Smooth muscle cell (in vitro differentiated cells): ENCODE measurements at regions not wholly inside any gene's neighbourhood (a gene's known extent, or its start where the extent isn't known, plus 50 kb on each side); places are given as distances from the start of the nearest gene placed in this dataset.

Experiments
- DNase-seq: peaks from one replicate; lab custom pipeline; 2025; ENCODE audit not compliant: unreplicated experiment; lab: John Stamatoyannopoulos, UW
- H2AFZ ChIP-seq: fragments of 200-600 bp; sonication (generic); 2 replicates; pipeline ENCODE4 v1.6.0; 2016; ENCODE audit warnings: antibody characterized with exemption, low read depth, mild to moderate bottlenecking
- H3F3A ChIP-seq: fragments of 200-600 bp; sonication (generic); 2 replicates; pipeline ENCODE4 v1.6.0; 2017; ENCODE audit warnings: antibody characterized with exemption, low read depth
- H3K27ac ChIP-seq: fragments of 200-600 bp; sonication (generic); 2 replicates; pipeline ENCODE4 v1.5.1; 2016; ENCODE audit warnings: low read depth, mild to moderate bottlenecking
- H3K27me3 ChIP-seq: fragments of 200-600 bp; sonication (generic); 2 replicates; pipeline ENCODE4 v1.6.1; 2016; ENCODE audit warnings: low read depth, mild to moderate bottlenecking
- H3K36me3 ChIP-seq: fragments of 200-600 bp; sonication (generic); 2 replicates; pipeline ENCODE4 v1.5.1; 2016; ENCODE audit warnings: low read depth
- H3K4me1 ChIP-seq: fragments of 200-600 bp; sonication (generic); 2 replicates; pipeline ENCODE4 v1.5.1; 2016; ENCODE audit warnings: low read depth
- H3K4me2 ChIP-seq: fragments of 200-600 bp; sonication (generic); 2 replicates; pipeline ENCODE4 v1.6.0; 2016; ENCODE audit warnings: mild to moderate bottlenecking
- H3K4me3 ChIP-seq: fragments of 200-600 bp; sonication (generic); 2 replicates; pipeline ENCODE4 v1.5.1; 2016; ENCODE audit warnings: mild to moderate bottlenecking
- H3K79me2 ChIP-seq: fragments of 200-600 bp; sonication (generic); 2 replicates; pipeline ENCODE4 v1.6.0; 2016; ENCODE audit warnings: low read depth, mild to moderate bottlenecking
- H3K9ac ChIP-seq: fragments of 200-600 bp; sonication (generic); 2 replicates; pipeline ENCODE4 v1.6.0; 2016; ENCODE audit warnings: low read depth
- H3K9me3 ChIP-seq: fragments of 200-600 bp; sonication (generic); replicated peaks from 2 replicates; pipeline ENCODE4 v1.5.1; 2016; ENCODE audit warnings: low read depth
- H4K20me1 ChIP-seq: fragments of 200-600 bp; sonication (generic); 2 replicates; pipeline ENCODE4 v1.6.0; 2016; ENCODE audit warnings: low read depth
- WGBS: methylation state at CpG from one replicate; pipeline ENCODE4 v1.1.7; 2016; ENCODE audit warnings: low lambda C conversion rate; 5-methylcytosine and 5-hydroxymethylcytosine counted together
- TF ChIP-seq, protein P1 (sequence below): fragments of 200-600 bp; sonication (generic); IDR thresholded peaks from 2 replicates; pipeline ENCODE4 v1.5.1; 2017; ENCODE audit warnings: borderline replicate concordance, mild to moderate bottlenecking, antibody characterized with exemption; ENCODE audit not compliant: insufficient read depth, poor library complexity, severe bottlenecking

DNA sequence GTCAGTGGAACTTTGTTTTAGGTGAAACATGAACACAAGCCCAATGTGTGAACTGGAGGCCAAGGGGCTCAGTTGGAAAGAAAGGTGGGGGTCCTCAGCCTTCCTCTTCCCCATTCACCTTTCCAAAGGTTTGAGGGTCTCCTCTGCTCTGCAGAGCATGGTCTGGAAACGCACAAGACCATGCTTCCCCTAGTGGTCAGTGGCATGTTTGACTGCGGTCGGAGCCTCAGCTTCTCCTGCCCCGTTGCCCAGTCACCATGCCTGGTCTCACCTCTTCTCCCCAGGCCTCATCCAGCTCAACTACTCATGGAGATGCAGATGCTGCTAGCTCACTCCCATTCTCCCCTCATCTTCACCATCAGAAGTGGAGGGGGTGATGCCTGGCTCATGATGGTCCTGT is 340.3 kb downstream of the GADD45G start:
- Histone ChIP-seq H3K27me3 (no peaks in the 10 kb centered on the region), H3K79me2 (no peaks in the 10 kb centered on the region), H4K20me1 (no peaks in the 10 kb centered on the region), H2AFZ (no peak overlapping the region), H3K4me3 (no peak overlapping the region), H3K4me2 (no peak overlapping the region), H3K27ac (no peak overlapping the region), H3F3A (no peaks in the 10 kb centered on the region), H3K9me3 (no peaks in the 10 kb centered on the region), H3K4me1 (no peaks in the 10 kb centered on the region), H3K36me3 (no peaks in the 10 kb centered on the region), H3K9ac (no peak overlapping the region)
- WGBS, result 75% methylated on average over 4 of the region's 4 CpGs
- TF ChIP-seq, protein P1, sequence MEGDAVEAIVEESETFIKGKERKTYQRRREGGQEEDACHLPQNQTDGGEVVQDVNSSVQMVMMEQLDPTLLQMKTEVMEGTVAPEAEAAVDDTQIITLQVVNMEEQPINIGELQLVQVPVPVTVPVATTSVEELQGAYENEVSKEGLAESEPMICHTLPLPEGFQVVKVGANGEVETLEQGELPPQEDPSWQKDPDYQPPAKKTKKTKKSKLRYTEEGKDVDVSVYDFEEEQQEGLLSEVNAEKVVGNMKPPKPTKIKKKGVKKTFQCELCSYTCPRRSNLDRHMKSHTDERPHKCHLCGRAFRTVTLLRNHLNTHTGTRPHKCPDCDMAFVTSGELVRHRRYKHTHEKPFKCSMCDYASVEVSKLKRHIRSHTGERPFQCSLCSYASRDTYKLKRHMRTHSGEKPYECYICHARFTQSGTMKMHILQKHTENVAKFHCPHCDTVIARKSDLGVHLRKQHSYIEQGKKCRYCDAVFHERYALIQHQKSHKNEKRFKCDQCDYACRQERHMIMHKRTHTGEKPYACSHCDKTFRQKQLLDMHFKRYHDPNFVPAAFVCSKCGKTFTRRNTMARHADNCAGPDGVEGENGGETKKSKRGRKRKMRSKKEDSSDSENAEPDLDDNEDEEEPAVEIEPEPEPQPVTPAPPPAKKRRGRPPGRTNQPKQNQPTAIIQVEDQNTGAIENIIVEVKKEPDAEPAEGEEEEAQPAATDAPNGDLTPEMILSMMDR, result no peak
- DNase-seq, result no peak

DNA sequence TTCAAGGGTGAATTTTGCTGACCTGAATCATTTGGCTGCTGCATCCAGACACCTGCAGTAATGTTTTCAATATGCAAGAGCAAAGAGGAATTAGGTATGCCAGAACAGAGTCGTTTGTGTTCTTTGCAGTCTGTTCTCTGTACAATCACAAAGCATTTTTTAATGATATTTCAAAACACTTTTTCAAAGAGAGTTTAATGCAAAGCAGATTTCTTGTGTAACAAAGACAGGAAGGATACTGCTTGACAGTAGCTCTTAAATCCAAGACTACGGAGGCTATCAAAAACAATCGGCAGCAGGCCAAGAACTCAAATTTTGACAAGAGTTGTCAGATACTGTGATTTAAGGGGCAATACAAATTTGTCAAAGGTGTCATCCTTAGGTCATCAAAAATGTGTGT is 341.9 kb downstream of the GADD45G start:
- DNase-seq, result no peak
- WGBS, result 64% methylated on average over 3 of the region's 3 CpGs
- no peaks in the 10 kb centered on the region for H3K79me2 ChIP-seq

DNA sequence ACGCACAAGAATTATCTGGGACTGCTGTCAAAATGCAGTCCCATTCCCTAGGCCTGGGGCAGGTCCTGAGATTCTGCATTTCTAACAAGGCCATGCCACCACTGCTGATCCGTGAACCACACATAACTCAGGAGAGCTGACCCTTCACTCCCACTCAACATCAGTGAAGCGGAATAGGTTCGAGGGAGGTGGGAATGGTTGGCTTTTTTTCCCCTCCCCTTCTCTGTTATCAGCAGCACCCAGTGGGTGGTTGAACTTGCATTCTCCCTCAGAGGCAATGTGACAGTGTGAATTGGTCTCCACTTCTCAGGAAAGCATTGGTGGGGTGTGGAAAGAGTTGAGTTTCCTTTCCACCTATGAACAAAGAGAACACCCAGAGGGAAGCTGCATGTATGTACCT is 344.3 kb downstream of the GADD45G start:
- no peaks in the 10 kb centered on the region for H3K9me3 ChIP-seq
- WGBS, result 88% methylated on average over 4 of the region's 4 CpGs
- no peaks in the 10 kb centered on the region for H3K27me3 ChIP-seq
- no peaks in the 10 kb centered on the region for H4K20me1 ChIP-seq
- H3F3A ChIP-seq, result no peaks in the 10 kb centered on the region
- H3K4me1 ChIP-seq, result no peaks in the 10 kb centered on the region
- no peak overlapping the region for H3K9ac ChIP-seq
- no peak overlapping the region for H3K27ac ChIP-seq
- no peak overlapping the region for H2AFZ ChIP-seq
- no peak for DNase-seq
- no peaks in the 10 kb centered on the region for H3K36me3 ChIP-seq
- H3K4me2 ChIP-seq, result no peak overlapping the region
- no peak overlapping the region for H3K4me3 ChIP-seq
- H3K79me2 ChIP-seq, result no peaks in the 10 kb centered on the region
- TF ChIP-seq, protein P1, result no peak

More for the DNA sequence above, 341.9 kb downstream of the GADD45G start:
- H3K27me3 ChIP-seq, result no peaks in the 10 kb centered on the region
- H3K36me3 ChIP-seq, result no peaks in the 10 kb centered on the region
- H3K4me1 ChIP-seq, result no peaks in the 10 kb centered on the region
- TF ChIP-seq, protein P1, result no peak
- H3F3A ChIP-seq, result no peaks in the 10 kb centered on the region
- H2AFZ ChIP-seq, result no peak overlapping the region
- no peak overlapping the region for H3K9ac ChIP-seq
- H4K20me1 ChIP-seq, result no peaks in the 10 kb centered on the region
- H3K27ac ChIP-seq, result no peak overlapping the region
- H3K4me2 ChIP-seq, result no peak overlapping the region
- no peak overlapping the region for H3K4me3 ChIP-seq
- no peaks in the 10 kb centered on the region for H3K9me3 ChIP-seq

DNA sequence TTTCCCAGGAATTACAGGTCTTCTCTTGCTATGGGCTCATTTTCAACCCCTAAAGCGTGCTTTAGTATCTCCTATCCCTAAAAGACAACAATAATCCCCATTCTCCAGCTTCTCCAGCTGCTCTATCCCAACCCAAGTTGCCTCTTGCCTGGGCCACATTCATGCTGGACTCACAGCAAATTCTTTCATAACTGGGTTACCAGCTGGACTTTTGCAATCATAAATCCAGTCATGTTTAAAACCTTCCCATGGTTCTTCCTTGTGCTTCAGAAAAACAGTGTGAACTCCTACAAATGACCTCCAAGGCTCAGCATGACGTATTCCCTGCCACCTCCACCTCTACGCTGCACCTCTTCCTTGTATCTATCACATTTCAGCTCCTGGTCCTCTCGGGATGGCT is 346.9 kb downstream of the GADD45G start:
- H3K79me2 ChIP-seq, result no peaks in the 10 kb centered on the region
- TF ChIP-seq, protein P1, result no peak
- H3K4me3 ChIP-seq, result no peak overlapping the region
- H3K4me1 ChIP-seq, result no peaks in the 10 kb centered on the region
- no peak overlapping the region for H3K4me2 ChIP-seq
- H3K9me3 ChIP-seq, result no peaks in the 10 kb centered on the region
- no peaks in the 10 kb centered on the region for H4K20me1 ChIP-seq
- H3K36me3 ChIP-seq, result no peaks in the 10 kb centered on the region
- no peaks in the 10 kb centered on the region for H3K27me3 ChIP-seq
- no peak overlapping the region for H3K9ac ChIP-seq
- H3F3A ChIP-seq, result no peaks in the 10 kb centered on the region
- H3K27ac ChIP-seq, result no peak overlapping the region
- DNase-seq, result no peak
- 93% methylated on average over 4 of the region's 4 CpGs for WGBS
- no peak overlapping the region for H2AFZ ChIP-seq
